Astrocyte (in vitro differentiated cells and primary cell): ENCODE measurements at regions not wholly inside any gene's neighbourhood (a gene's known extent, or its start where the extent isn't known, plus 50 kb on each side); places are given as distances from the start of the nearest gene placed in this dataset.

ENCODE experiments used
- DNase-seq: peaks from one replicate; pipeline ENCODE4 v3.0.0-alpha.2; 2010; ENCODE audit warnings: low read depth
- FAIRE-seq: peaks from 2 replicates; lab custom pipeline; 2011; peaks lifted over from hg19 to GRCh38; lab: Jason Lieb, UNC
- H2AFZ ChIP-seq: 2 replicates; pipeline ENCODE4 v1.6.0; 2012; ENCODE audit warnings: low read depth, low read length, inconsistent platforms
- H3K27ac ChIP-seq: 2 replicates; pipeline ENCODE4 v1.5.1; 2011; ENCODE audit warnings: low read depth, low read length, inconsistent platforms
- H3K27me3 ChIP-seq: 2 replicates; pipeline ENCODE4 v1.6.0; 2011; ENCODE audit warnings: low read length, inconsistent platforms; ENCODE audit not compliant: insufficient read depth
- H3K36me3 ChIP-seq: 2 replicates; pipeline ENCODE4 v1.5.1; 2011; ENCODE audit warnings: low read length, inconsistent platforms; ENCODE audit not compliant: insufficient read depth
- H3K4me1 ChIP-seq: 2 replicates; pipeline ENCODE4 v1.5.1; 2011; ENCODE audit warnings: low read length, inconsistent platforms; ENCODE audit not compliant: insufficient read depth
- H3K4me2 ChIP-seq: 2 replicates; pipeline ENCODE4 v1.6.0; 2012; ENCODE audit warnings: low read length, inconsistent platforms
- H3K4me3 ChIP-seq: 2 replicates; pipeline ENCODE4 v1.5.1; 2011; ENCODE audit warnings: low read depth, mild to moderate bottlenecking, low read length, inconsistent platforms; ENCODE audit not compliant: insufficient read depth
- H3K79me2 ChIP-seq: 2 replicates; pipeline ENCODE4 v1.6.0; 2012; ENCODE audit warnings: mild to moderate bottlenecking, low read length, inconsistent platforms; ENCODE audit not compliant: insufficient read depth
- H3K9ac ChIP-seq: 2 replicates; pipeline ENCODE4 v1.6.0; 2012; ENCODE audit warnings: mild to moderate bottlenecking, low read length, inconsistent platforms
- H3K9me3 ChIP-seq: 2 replicates; pipeline ENCODE4 v1.5.1; 2012; ENCODE audit warnings: low read depth, mild to moderate bottlenecking, low read length, inconsistent platforms; ENCODE audit not compliant: insufficient read depth
- H4K20me1 ChIP-seq: 2 replicates; pipeline ENCODE4 v1.6.0; 2012; ENCODE audit warnings: low read length, inconsistent platforms; ENCODE audit not compliant: insufficient read depth
- H3K27ac Mint-ChIP-seq: one replicate; pipeline ENCODE4 v1.8.0; 2021; ENCODE audit warnings: mild to moderate bottlenecking, mixed read lengths; ENCODE audit not compliant: unreplicated experiment
- H3K27me3 Mint-ChIP-seq: one replicate; pipeline ENCODE4 v1.8.0; 2021; ENCODE audit warnings: low read depth, mixed read lengths; ENCODE audit not compliant: unreplicated experiment
- H3K36me3 Mint-ChIP-seq: one replicate; pipeline ENCODE4 v1.8.0; 2021; ENCODE audit warnings: low read depth, mixed read lengths; ENCODE audit not compliant: unreplicated experiment
- H3K4me1 Mint-ChIP-seq: one replicate; pipeline ENCODE4 v1.8.0; 2021; ENCODE audit warnings: low read depth, mixed read lengths; ENCODE audit not compliant: unreplicated experiment
- H3K4me3 Mint-ChIP-seq: one replicate; pipeline ENCODE4 v1.8.0; 2021; ENCODE audit warnings: mild to moderate bottlenecking, moderate library complexity, mixed read lengths; ENCODE audit not compliant: unreplicated experiment
- H3K9me3 Mint-ChIP-seq: one replicate; pipeline ENCODE4 v1.8.0; 2021; ENCODE audit warnings: mild to moderate bottlenecking, mixed read lengths; ENCODE audit not compliant: unreplicated experiment
- EZH2 ChIP-seq: IDR thresholded peaks from 2 replicates; pipeline ENCODE4 v1.6.1; 2012; ENCODE audit warnings: mild to moderate bottlenecking, low read length, inconsistent platforms; ENCODE audit not compliant: insufficient read depth
- TF ChIP-seq, protein P1 (sequence below): IDR thresholded peaks from 2 replicates; pipeline ENCODE4 v1.5.1; 2011; ENCODE audit warnings: low read depth, mild to moderate bottlenecking, inconsistent platforms, low read length, moderate library complexity; ENCODE audit not compliant: insufficient read depth

DNA sequence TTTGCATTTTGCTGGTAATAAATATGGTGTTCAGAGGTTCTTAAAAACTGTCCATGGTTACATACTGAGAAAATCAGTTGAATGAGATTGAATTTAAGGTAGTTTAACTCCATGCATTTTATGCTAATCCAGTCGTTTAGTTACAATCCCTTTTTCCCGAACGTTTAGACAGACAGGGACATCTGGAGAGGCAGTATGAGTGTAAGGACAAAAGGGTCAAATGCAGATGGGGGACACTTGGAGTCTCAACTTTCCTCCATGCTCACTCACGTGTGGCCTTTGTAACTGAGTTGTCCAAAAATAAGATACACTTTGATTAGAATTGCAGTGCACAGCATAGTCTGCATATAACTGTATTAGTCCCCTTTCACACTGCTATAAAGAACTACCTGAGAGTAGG lies 63.9 kb downstream of the RDH14 start:
- H3K27me3 ChIP-seq, result peaks cover 15% of the 10 kb centered on the region
- TF ChIP-seq, protein P1, sequence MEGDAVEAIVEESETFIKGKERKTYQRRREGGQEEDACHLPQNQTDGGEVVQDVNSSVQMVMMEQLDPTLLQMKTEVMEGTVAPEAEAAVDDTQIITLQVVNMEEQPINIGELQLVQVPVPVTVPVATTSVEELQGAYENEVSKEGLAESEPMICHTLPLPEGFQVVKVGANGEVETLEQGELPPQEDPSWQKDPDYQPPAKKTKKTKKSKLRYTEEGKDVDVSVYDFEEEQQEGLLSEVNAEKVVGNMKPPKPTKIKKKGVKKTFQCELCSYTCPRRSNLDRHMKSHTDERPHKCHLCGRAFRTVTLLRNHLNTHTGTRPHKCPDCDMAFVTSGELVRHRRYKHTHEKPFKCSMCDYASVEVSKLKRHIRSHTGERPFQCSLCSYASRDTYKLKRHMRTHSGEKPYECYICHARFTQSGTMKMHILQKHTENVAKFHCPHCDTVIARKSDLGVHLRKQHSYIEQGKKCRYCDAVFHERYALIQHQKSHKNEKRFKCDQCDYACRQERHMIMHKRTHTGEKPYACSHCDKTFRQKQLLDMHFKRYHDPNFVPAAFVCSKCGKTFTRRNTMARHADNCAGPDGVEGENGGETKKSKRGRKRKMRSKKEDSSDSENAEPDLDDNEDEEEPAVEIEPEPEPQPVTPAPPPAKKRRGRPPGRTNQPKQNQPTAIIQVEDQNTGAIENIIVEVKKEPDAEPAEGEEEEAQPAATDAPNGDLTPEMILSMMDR, result no peak
- TF ChIP-seq EZH2, result no peak
- Mint-ChIP-seq H3K4me1 (no peaks in the 10 kb centered on the region), H3K4me3 (no peak overlapping the region), H3K27ac (no peak overlapping the region), H3K36me3 (no peaks in the 10 kb centered on the region), H3K9me3 (no peaks in the 10 kb centered on the region), H3K27me3 (peaks cover 11% of the 10 kb centered on the region)
- FAIRE-seq, result no peak
- no peak for DNase-seq
- H3K36me3 ChIP-seq, result no peaks in the 10 kb centered on the region
- no peaks in the 10 kb centered on the region for H3K79me2 ChIP-seq
- no peak overlapping the region for H3K27ac ChIP-seq
- H3K9ac ChIP-seq, result no peak overlapping the region
- H3K4me2 ChIP-seq, result no peak overlapping the region
- no peaks in the 10 kb centered on the region for H4K20me1 ChIP-seq
- no peaks in the 10 kb centered on the region for H3K4me1 ChIP-seq
- H2AFZ ChIP-seq, result no peak overlapping the region
- no peaks in the 10 kb centered on the region for H3K9me3 ChIP-seq
- H3K4me3 ChIP-seq, result no peak overlapping the region

DNA sequence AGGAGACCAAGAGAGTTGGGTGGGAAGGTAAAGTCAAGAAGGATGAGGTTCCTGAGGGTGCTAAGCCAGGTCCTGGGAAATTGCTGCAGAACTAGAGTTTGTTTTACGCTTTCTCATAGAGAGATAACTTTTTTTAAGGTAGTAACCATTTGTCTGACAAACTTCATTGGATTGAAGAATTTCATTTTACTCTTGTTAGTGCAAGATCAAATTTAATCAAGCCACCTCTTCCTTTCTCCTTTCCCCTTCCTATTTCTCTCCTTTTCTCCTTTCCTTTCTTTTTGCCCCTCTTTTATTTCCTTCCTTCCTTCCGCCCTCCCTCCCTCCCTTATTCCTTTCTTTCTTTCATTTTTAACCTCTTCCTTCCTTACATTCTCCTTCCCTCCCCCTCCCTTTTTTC lies 65.4 kb downstream of the RDH14 start:
- Mint-ChIP-seq H3K27me3 (peaks cover 11% of the 10 kb centered on the region), H3K4me3 (no peak overlapping the region), H3K36me3 (no peaks in the 10 kb centered on the region)

DNA sequence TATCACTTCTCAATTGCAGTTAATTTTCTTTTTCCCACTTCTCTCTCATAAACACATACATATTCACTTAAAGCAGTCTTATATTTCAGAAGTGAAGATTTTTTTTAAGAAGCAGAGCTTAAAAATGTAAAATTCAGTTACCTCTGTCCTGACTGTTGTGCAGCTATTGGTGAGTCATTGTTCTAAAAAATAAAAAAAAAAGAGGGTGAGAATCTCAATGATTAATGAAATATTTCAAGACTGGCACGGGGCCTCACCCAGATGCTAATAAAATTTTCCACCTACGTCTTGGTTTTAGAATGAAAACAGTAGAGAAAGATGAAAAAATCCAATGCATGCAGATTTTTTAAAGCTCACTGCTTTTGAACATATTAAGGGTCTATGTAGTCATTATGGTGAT lies 67.7 kb downstream of the RDH14 start:
- Histone ChIP-seq H4K20me1 (no peaks in the 10 kb centered on the region), H3K79me2 (no peaks in the 10 kb centered on the region), H3K4me1 (no peaks in the 10 kb centered on the region), H3K27ac (no peak overlapping the region), H3K4me2 (no peak overlapping the region), H3K9me3 (no peaks in the 10 kb centered on the region), H3K27me3 (peaks cover 12% of the 10 kb centered on the region), H3K9ac (no peak overlapping the region), H3K36me3 (no peaks in the 10 kb centered on the region), H2AFZ (no peak overlapping the region), H3K4me3 (no peak overlapping the region)
- Mint-ChIP-seq H3K4me1 (no peaks in the 10 kb centered on the region), H3K9me3 (no peaks in the 10 kb centered on the region), H3K4me3 (no peak overlapping the region), H3K27me3 (peaks cover 11% of the 10 kb centered on the region), H3K36me3 (no peaks in the 10 kb centered on the region), H3K27ac (no peak overlapping the region)
- DNase-seq (peak; percentile 12), FAIRE-seq (no peak)
- TF ChIP-seq, protein P1, result no peak
- TF ChIP-seq EZH2, result no peak

More for the DNA sequence above, 65.4 kb downstream of the RDH14 start:
- H3K36me3 ChIP-seq, result no peaks in the 10 kb centered on the region
- Mint-ChIP-seq H3K4me1 (no peaks in the 10 kb centered on the region), H3K9me3 (no peaks in the 10 kb centered on the region), H3K27ac (no peak overlapping the region)
- no peak for DNase-seq
- no peak for TF ChIP-seq EZH2
- TF ChIP-seq, protein P1, result no peak
- H3K27ac ChIP-seq, result no peak overlapping the region
- FAIRE-seq, result no peak
- H3K4me2 ChIP-seq, result no peak overlapping the region
- no peaks in the 10 kb centered on the region for H3K79me2 ChIP-seq
- H2AFZ ChIP-seq, result no peak overlapping the region
- no peak overlapping the region for H3K9ac ChIP-seq
- H4K20me1 ChIP-seq, result no peaks in the 10 kb centered on the region
- H3K4me1 ChIP-seq, result no peaks in the 10 kb centered on the region
- H3K27me3 ChIP-seq, result peaks cover 14% of the 10 kb centered on the region
- H3K9me3 ChIP-seq, result no peaks in the 10 kb centered on the region
- no peak overlapping the region for H3K4me3 ChIP-seq
